ENCODE measurements at regions not wholly inside any gene's neighbourhood (a gene's known extent, or its start where the extent isn't known, plus 50 kb on each side); places are given as distances from the start of the nearest gene placed in this dataset.
"Not testable (repeated sequence)": the region's sequence is repeated elsewhere in the genome, so short reads cannot be mapped to it uniquely, and the experiment has no call there.

DNA sequence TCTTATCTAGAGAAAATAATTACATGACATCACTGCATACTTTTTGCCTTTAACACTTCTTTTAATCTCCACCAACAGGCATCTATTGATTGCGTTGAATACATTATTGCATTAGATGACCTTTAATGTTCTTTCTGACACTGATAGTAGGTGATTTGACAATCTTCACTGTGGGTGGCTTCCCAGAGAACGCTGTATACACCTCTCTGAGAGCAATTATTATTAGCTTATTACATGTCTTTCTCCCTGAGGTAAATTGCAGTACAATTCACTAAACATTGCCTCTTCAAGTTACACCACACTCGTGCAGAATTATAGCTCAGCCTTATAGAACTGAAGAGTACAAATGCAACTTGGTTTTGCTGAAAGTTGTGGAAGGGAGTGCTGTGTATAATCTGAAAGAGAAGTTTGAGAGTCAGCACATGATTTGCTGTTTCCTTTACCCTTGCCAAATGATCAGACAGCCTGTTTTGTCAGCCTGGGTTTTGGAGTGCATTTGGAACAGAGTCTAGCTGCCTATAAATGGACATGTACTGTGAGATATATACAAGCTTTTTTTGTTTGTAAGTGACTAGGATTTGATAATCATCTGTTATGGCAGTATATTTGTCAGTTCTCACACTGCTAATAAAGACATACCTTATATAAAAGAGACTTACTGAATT, 369.2 kb downstream of the CCER1 start:
- DNase-seq = no peak

DNA sequence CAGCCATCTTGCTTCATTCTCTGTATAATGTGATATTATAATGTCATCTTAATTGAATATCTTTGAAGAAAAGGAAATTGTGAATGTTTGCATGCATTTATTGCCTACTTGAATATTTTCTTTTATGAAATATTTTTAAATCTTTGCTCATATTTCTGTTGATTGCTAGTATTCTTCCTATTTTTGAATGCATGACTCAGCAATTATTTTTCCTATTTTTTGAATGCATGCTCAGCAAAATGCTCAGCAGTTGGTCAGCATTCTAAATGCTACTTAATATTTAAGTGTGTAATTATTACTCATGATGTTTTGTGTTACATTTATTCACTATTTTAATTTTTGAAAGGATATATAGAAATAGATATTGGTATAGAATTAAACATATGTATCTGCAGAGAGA, 378.3 kb downstream of the CCER1 start:
- no peak for DNase-seq

DNA sequence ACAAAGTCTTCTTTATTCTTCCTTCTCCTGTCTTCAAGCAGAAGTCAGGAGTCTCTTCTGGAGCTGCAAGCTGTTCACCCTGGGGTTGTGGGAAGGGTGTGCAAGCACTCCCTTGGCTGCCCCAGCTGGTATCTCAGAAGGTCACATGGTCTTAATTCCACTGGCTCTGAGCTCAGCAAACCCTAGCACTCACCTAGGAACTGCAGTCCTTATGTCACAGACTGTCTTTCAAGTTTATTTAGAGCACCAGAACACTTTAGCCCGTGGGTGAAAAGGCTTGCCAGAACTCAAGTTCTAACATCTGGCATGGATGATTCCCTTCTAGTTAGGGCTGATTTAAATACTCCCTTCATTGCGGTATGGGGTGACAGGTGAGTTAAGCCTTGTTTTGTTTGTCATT, 379.0 kb downstream of the CCER1 start:
- no peak for DNase-seq

DNA sequence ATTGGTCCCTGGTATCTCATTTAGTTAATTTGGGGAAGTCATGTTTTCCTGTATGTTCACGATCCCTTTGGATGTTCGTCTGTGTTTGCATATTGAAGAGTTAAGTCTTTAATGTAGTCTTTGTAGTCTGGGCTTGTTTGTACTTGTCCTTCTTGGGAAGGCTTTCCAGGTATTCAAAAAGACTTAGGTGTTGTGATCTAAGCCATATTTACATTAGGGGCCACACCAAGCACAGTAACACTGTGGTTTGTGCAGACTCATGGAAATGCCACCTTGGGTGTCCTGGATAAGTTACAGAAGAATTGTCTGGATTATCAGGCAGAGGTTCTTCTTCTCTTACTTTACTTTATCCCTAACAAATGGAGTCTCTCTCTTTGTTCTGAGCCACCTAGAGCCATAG, 380.3 kb downstream of the CCER1 start:
- no peak for DNase-seq

- DNase-seq = no peak
Observed at GRCh38 chr12:90572778-90573177, 382.2 kb downstream of the CCER1 start.

DNA sequence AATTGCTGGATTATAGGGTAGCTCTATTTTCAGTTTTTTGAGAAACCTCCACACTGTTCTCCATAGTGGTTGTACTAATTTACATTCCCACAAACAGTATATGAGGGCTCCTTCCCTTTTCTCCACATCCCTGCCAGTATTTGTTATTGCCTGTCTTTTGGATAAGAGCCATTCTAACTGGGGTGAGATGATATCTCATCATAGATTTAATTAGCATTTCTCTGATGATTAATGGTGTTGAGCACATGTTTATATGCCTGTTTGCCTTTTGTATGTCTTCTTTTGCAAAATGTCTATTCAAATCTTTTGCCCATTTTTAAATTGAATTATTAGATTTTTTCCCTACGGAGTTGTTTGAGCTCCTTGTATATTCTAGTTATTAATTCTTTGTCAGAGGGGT, 385.3 kb downstream of the CCER1 start:
- no peak for DNase-seq

GRCh38 chr12:90562671-90563070, 392.3 kb downstream of the CCER1 start:
- DNase-seq = no peak

DNA sequence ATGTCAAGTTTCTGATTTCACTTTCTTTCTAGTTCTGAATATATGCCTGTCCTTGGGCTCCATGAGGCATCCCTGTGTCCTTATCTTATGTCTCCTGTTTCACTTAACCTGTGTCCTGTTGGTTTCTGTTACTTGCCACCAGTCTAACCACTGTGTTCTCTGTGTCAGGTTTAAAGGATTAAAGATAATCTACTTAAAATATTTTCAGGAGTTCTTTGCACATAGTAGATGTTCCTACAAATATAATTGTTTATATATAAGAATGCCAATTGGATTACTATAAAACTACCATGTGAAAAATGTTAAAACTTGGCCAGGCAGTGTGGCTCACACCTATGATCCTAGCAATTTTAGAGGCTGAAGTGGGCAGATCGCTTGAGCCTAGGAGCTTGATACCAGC, 406.4 kb downstream of the CCER1 start:
- no peak for DNase-seq

GRCh38 chr12:90546511-90546910, 408.5 kb downstream of the CCER1 start:
- DNase-seq = no peak

DNA sequence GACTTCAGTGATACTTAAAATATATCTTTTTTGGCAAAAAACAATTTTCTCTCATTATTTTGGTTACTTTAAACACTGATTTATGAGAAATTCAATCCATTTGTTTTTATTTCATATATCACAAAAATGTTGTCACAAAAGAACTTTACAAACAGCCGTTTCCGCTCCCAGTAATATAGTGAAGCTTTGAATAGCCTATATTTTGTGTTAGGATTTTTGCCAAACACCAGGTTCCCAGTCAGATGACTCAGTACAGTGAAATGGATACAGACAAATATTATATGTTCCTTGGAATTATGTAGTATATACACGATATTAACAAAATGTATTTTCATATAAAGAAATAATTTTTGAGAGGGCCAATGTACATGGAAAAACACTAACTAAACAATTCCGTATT, 411.1 kb downstream of the CCER1 start:
- no peak for DNase-seq

DNA sequence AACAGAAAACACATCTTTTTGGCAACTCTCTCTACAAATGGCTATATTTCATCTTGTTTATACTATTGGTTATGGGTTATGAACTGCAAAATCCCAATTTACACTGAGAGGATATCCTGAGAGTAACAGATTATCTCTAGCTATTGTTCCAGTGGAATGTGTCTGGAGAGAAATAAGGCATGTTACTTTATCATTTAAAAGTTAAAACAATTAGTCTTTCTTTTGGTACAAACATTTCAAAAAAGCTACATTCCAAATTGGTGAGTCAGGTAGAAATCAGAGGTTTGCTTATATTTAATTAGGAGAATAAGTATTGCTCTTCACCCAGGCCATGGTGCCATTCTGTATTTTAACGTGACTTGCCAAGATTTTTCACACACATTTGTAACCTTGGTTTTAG, 411.6 kb downstream of the CCER1 start:
- DNase-seq = no peak

DNA sequence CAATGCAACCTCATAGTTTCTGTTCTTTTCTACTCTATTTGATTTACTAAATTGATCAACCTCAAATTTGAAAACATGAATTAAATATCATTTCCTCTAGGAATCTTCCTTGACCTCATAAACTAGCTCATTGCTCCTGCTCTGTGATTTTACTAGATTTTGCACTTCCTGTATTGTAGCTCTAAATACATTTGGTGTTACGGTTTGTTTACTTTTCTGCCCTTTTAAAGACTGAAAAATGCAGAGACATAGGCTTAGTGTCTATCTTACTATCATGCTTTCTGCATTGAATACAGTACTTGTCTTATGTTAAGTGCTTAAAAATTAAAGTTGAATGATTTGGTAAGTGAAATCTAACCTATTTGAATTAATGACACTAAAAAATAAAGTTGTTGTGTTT, 412.1 kb downstream of the CCER1 start:
- DNase-seq = not testable (repeated sequence)

- not testable (repeated sequence) for DNase-seq
Observed at GRCh38 chr12:90533828-90534227, 421.1 kb downstream of the CCER1 start.

- DNase-seq = no peak
Observed at GRCh38 chr12:90520002-90520734, 434.8 kb downstream of the CCER1 start.

DNA sequence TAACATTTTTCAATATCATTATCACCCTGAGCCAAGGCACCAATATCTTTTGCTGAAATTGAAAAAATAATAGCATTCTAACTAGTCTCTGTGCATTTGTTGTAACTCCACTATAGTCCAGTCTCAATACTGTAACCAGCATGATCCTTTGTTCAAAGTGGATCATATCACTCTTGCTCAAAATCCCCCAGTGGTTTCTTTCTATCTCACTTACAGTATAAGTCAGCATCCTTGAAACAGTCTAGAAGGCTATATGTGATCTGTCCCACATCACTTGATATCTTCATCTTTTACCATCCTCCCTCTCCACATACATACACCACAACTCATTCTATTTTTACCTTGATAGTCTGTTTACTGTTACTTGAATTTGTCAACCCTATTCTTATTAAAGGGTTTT, 435.7 kb downstream of the CCER1 start:
- no peak for DNase-seq

DNA sequence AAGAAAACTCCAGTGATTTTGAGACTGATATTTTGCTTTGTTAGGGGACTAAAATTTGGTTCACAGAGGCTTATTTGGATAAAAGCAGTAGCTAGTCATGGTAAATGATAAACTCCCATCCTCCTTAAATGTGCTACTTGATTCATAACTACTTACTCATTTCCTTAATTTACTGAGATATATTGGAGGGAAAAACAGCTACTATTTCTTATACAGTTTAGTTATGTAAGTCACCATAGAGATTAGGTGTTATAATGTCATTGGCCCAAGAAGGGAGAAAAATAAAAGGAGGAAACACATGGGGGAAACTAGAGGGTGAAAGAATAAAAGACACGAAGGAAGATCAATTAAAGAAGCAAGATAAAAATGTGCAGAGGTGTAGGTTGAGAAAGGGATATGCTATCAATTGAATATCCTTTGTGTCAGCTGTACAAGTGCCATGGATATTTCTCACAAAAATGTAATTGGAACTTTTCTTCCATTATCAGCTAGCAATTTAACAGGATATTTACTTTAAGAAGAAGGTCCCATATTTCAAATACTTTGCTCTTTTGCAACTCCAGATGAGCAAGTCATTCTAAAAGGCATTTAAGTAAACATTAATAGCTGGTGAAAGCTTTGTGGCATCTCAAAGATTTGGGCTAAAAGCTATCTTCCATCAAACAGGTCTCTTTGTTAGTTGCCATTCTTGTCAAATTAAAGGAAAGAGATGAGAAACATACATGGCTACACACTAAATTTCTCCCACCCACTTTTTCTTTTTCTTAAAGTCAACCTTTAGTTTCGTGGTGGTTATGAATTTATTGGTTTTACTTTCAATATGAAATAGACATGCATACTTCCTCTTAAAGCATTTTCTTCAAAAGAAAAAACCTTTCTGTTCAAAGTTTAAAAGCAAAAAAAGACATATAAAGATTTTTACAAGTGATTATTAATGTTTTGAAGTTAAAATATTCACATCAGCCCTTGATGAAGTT, 439.5 kb downstream of the CCER1 start:
- DNase-seq = no peak

- DNase-seq = no peak
Observed at GRCh38 chr12:90514325-90514724, 440.7 kb downstream of the CCER1 start.

GRCh38 chr12:90512518-90512917, 442.5 kb downstream of the CCER1 start:
- no peak for DNase-seq

DNA sequence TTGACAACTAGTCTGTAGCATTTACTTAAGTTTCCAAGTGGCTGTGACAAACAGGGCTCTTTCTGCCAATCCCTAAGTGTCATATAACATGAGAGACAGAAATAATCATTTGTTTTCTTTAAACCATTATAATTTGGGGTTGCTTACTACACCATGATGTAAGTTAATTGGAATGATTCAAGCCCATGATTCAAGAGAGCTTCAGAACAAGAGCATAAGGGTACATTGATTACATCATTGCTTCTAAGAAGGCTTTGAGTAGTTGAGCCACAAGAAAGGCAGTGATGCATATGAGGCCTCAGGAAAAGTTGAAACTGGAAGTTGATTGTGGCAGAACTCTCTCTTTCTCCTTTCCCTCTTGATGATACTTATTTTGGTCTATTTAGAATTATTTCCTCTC, 444.0 kb downstream of the CCER1 start:
- DNase-seq = no peak

DNA sequence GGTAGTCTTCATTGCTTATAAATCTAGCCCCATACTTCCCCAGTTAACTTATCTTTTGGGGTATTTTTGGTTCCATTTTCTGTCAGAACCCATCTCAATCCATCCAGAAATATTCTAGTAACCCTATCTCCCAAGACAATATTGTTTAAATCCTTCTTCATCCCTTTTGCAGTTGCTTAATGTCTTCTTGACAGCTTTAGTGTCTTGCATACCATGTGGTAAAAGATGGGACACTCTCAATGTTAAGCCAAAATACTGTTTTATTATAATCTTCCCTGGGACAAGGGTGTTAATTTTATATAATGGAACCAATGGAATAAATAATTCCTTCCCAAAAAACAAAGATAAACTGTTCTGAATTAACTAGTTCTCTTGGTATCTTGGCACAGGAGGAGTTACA, 450.2 kb downstream of the CCER1 start:
- no peak for DNase-seq

GRCh38 chr12:90502070-90502469, 452.9 kb downstream of the CCER1 start:
- DNase-seq = no peak

DNA sequence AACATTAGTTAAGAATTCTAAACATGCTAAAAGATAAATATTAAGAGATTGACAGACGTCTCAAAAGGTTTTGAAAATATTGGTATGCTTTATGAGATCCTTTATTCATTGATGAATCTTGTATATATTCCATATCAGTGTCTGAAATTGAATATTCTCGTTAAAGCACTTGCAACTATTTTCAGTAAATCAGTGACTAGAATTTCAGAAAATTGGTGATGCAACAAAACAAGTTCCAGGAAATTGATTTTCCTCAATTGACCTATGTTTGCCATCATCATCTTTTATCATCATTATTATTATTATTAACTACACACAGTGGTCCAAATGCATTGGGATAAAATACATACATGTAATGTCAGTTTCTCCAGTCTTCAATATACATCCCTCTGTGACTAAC, 453.6 kb downstream of the CCER1 start:
- DNase-seq = no peak

- DNase-seq = no peak
Observed at GRCh38 chr12:90499795-90500194, 455.2 kb downstream of the CCER1 start.
